HepG2 (cell line): ENCODE measurements at regions not wholly inside any gene's neighbourhood (a gene's known extent, or its start where the extent isn't known, plus 50 kb on each side); places are given as distances from the start of the nearest gene placed in this dataset.

ENCODE experiments used
- HNRNPL ChIP-seq: fragments of 200-400 bp; formaldehyde crosslinking; IDR thresholded peaks from 2 replicates; pipeline ENCODE4 v1.6.1; 2017; ENCODE audit warnings: mild to moderate bottlenecking, low read depth, low read length
- JUNB ChIP-seq: sonication (generic); formaldehyde crosslinking; IDR thresholded peaks from 2 replicates; pipeline ENCODE4 v1.8.0; 2022; ENCODE audit warnings: missing genetic modification reagents, mild to moderate bottlenecking, borderline replicate concordance
- KDM1A ChIP-seq: IDR thresholded peaks from 2 replicates; pipeline ENCODE4 v1.6.1; 2016; ENCODE audit warnings: missing compliant biosample characterization
- KDM5B ChIP-seq: sonication (generic); formaldehyde crosslinking; IDR thresholded peaks from 2 replicates; pipeline ENCODE4 v1.4.0; 2020; ENCODE audit warnings: missing genetic modification reagents, mild to moderate bottlenecking, borderline replicate concordance
- POLR2A ChIP-seq, 2 experiments: IDR thresholded peaks; 2 replicates each; pipeline ENCODE4 v1.6.1; 2011; ENCODE audit warnings: low read depth in 2 of 2, low read length in 2 of 2, mild to moderate bottlenecking in 1 of 2, moderate library complexity in 1 of 2; ENCODE audit not compliant: insufficient read depth in 1 of 2
- SMARCC2 ChIP-seq: fragments of 450-650 bp; IDR thresholded peaks from 2 replicates; pipeline ENCODE4 v1.6.1; 2017; ENCODE audit warnings: antibody characterized with exemption, mild to moderate bottlenecking
- TGIF2 ChIP-seq: IDR thresholded peaks from 2 replicates; pipeline ENCODE4 v1.6.1; 2016; ENCODE audit warnings: control low read depth, missing compliant biosample characterization
- ZBTB8A ChIP-seq: sonication (generic); formaldehyde crosslinking; IDR thresholded peaks from 2 replicates; pipeline ENCODE4 v1.4.0; 2020; ENCODE audit warnings: mild to moderate bottlenecking, low read depth, missing genetic modification reagents, borderline replicate concordance
- ZFP36L1 ChIP-seq: sonication (generic); formaldehyde crosslinking; IDR thresholded peaks from 2 replicates; pipeline ENCODE4 v1.8.0; 2022; ENCODE audit warnings: mild to moderate bottlenecking, missing genetic modification reagents, moderate library complexity
- TF ChIP-seq, protein P1 (sequence below): sonication (generic); formaldehyde crosslinking; IDR thresholded peaks from 2 replicates; pipeline ENCODE4 v1.5.0; 2020; ENCODE audit warnings: mild to moderate bottlenecking, missing genetic modification reagents, moderate library complexity
- TF ChIP-seq, protein P2 (sequence below): conservative IDR thresholded peaks from 2 replicates; pipeline ENCODE4 v1.6.1; 2018; ENCODE audit warnings: missing genetic modification reagents
- TF ChIP-seq, protein P3 (sequence below): sonication (generic); formaldehyde crosslinking; IDR thresholded peaks from 2 replicates; pipeline ENCODE4 v1.4.0; 2020; ENCODE audit warnings: low read depth, missing genetic modification reagents

DNA sequence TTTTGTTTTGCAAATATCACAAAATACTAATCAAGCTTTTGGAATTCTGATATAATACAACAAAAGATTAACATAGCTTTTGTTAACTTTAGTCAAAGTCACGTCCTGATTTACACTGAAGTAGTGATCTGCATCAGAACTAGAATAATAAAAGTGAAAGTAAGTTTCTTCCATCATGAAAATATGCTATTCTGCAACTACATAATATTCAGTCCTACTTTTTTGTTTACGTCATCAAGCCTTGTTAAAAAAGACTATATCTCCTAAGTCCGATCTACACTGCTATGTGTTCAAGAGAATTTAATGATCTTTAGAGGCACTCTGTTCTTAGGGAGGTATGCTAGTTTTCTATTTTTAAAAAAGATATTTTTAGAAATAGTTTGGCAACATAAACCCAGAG, 330.1 kb downstream of the ARPP21 start:
- TF ChIP-seq KDM5B (CRISPR knock-in tag) (no peak), KDM1A (CRISPR knock-in tag) (no peak), HNRNPL (no peak), SMARCC2 (no peak), POLR2A (IDR thresholded peaks at IDR 0.05; ENCODE audit: insufficient read depth in 1 of 2, low read depth in 2 of 2, low read length in 2 of 2) (no peak), TGIF2 (no peak), ZBTB8A (CRISPR knock-in tag) (no peak), JUNB (no peak), ZFP36L1 (CRISPR knock-in tag) (no peak)
- TF ChIP-seq, protein P1, sequence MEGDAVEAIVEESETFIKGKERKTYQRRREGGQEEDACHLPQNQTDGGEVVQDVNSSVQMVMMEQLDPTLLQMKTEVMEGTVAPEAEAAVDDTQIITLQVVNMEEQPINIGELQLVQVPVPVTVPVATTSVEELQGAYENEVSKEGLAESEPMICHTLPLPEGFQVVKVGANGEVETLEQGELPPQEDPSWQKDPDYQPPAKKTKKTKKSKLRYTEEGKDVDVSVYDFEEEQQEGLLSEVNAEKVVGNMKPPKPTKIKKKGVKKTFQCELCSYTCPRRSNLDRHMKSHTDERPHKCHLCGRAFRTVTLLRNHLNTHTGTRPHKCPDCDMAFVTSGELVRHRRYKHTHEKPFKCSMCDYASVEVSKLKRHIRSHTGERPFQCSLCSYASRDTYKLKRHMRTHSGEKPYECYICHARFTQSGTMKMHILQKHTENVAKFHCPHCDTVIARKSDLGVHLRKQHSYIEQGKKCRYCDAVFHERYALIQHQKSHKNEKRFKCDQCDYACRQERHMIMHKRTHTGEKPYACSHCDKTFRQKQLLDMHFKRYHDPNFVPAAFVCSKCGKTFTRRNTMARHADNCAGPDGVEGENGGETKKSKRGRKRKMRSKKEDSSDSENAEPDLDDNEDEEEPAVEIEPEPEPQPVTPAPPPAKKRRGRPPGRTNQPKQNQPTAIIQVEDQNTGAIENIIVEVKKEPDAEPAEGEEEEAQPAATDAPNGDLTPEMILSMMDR (CRISPR knock-in tag), result no peak
- TF ChIP-seq, protein P2, sequence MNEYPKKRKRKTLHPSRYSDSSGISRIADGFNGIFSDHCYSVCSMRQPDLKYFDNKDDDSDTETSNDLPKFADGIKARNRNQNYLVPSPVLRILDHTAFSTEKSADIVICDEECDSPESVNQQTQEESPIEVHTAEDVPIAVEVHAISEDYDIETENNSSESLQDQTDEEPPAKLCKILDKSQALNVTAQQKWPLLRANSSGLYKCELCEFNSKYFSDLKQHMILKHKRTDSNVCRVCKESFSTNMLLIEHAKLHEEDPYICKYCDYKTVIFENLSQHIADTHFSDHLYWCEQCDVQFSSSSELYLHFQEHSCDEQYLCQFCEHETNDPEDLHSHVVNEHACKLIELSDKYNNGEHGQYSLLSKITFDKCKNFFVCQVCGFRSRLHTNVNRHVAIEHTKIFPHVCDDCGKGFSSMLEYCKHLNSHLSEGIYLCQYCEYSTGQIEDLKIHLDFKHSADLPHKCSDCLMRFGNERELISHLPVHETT, result no peak
- TF ChIP-seq, protein P3, sequence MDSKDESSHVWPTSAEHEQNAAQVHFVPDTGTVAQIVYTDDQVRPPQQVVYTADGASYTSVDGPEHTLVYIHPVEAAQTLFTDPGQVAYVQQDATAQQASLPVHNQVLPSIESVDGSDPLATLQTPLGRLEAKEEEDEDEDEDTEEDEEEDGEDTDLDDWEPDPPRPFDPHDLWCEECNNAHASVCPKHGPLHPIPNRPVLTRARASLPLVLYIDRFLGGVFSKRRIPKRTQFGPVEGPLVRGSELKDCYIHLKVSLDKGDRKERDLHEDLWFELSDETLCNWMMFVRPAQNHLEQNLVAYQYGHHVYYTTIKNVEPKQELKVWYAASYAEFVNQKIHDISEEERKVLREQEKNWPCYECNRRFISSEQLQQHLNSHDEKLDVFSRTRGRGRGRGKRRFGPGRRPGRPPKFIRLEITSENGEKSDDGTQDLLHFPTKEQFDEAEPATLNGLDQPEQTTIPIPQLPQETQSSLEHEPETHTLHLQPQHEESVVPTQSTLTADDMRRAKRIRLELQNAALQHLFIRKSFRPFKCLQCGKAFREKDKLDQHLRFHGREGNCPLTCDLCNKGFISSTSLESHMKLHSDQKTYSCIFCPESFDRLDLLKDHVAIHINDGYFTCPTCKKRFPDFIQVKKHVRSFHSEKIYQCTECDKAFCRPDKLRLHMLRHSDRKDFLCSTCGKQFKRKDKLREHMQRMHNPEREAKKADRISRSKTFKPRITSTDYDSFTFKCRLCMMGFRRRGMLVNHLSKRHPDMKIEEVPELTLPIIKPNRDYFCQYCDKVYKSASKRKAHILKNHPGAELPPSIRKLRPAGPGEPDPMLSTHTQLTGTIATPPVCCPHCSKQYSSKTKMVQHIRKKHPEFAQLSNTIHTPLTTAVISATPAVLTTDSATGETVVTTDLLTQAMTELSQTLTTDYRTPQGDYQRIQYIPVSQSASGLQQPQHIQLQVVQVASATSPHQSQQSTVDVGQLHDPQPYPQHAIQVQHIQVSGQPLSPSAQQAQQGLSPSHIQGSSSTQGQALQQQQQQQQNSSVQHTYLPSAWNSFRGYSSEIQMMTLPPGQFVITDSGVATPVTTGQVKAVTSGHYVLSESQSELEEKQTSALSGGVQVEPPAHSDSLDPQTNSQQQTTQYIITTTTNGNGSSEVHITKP, result no peak
